NCI-H1417 treated with DMSO at 0.1 percent for 48 hours (cell line): ENCODE measurements at regions not wholly inside any gene's neighbourhood (a gene's known extent, or its start where the extent isn't known, plus 50 kb on each side); places are given as distances from the start of the nearest gene placed in this dataset.
"Not testable (repeated sequence)": the region's sequence is repeated elsewhere in the genome, so short reads cannot be mapped to it uniquely, and the experiment has no call there.

ENCODE experiments used
- DNase-seq: peaks from one replicate; lab custom pipeline; 2025; lab: John Stamatoyannopoulos, UW

DNA sequence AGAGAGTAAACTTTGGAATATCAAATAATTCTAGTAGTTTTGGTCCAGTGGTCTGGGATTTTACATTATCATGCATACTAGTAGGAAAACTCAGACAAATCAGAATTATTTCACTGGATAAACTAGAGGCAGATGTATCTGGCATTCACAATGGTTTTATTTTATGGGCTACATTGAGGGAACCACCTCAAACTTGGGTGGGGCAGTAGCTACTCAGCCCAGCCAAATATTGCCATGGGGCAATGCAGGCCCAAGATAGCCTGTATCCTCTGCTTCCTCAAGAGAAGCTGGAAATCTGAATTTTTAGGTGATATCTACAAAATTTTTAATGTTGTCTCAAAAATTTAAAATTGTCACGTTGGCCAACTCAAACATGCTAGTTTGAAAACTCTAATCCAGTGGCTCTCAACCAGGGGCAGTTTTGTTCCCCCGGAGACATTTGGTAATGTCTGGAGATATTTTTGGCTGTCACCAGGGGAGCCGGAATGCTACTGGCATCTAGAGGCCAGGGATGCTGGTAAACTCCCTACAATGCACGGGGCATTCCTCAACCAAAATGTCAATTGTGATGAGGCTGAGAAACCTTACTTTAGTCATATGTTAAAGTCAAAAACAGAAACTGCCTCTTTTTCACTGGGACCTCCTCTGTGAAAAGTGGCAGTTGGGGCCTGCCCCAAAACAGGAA lies 172.8 kb upstream of the SPRED2 start:
- DNase-seq: no peak

DNA sequence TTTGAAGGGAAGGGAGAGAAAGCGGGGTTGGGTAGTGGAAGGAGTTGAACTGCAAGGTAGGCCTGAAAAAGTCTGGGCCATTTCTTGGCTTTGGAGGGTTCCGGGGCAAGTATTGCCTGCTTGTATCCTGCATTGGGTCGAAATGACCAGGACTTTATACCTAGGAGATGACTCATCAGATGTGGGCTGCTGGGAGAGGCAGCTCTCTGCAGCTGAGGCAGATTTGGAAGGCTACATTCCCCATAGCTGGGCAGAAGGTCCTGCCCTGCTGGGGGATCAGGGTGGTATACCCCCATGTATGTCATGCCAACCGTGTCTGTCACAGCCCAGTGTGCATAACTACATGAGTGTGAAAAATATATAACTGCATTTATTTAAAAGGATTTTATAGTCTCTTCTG lies 171.8 kb upstream of the SPRED2 start:
- DNase-seq: no peak

DNA sequence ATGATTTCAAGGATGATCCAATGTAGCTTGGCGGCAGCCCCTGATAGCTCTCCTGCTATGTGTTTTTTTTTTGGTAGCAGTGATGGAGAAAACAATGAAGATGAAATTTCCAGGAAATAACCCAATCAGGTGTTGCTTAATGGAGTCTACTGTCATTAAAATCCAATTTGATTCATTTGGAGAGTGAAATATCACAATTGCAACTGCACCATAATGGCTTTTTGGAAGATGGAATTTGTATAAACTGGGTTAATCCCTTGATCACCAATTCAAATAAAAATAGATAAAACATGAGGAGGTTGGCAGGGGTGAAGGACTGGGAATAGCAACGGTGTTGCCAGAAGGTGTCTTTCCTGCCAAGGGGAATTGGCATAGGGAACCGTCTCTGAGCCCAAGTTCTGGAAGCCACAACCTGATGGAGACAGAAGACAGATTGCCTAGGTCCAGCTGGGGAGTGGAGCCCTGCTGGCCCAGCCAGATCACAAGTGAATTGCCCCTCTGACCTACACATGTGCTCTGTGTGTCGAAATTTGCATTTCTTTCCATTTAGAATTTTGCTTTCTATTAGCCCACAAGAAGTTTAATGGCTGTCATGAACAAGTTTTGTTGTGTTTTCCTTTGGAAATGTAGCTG lies 170.3 kb upstream of the SPRED2 start:
- DNase-seq: no peak

DNA sequence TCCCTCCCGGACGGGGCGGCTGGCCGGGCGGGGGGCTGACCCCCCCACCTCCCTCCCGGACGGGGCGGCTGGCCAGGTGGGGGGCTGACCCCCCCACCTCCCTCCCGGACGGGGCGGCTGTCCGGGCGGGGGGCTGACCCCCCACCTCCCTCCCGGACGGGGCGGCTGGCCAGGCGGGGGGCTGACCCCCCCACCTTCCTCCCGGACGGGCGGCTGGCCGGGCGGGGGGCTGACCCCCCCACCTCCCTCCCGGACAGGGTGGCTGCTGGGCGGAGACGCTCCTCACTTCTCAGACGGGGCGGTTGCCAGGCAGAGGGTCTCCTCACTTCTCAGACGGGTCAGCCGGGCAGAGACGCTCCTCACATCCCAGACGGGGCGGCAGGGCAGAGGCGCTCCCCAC lies 168.5 kb upstream of the SPRED2 start:
- not testable (repeated sequence) for DNase-seq

DNA sequence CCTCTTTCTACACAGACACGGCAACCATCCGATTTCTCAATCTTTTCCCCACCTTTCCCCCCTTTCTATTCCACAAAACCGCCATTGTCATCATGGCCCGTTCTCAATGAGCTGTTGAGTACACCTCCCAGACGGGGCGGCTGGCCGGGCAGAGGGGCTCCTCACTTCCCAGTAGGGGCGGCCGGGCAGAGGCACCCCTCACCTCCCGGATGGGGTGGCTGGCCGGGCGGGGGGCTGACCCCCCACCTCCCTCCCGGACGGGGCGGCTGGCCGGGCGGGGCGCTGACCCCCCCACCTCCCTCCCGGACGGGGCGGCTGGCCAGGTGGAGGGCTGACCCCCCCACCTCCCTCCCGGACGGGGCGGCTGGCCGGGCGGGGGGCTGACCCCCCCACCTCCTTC lies 168.0 kb upstream of the SPRED2 start:
- not testable (repeated sequence) for DNase-seq

DNA sequence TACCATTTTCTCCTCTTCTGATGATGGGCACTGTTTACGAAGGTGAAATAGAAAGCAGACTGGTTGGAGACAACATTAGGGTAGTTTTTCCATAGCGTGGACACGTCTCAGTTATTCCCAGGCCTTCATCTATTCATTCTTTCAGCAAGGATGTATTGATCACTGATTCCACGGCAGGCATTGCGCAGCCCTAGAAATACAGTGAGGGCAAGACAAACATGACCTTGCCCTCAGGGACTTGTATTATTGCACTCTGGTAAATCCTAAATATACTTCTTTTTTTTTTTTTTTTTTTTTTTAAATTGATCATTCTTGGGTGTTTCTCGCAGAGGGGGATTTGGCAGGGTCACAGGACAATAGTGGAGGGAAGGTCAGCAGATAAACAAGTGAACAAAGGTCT lies 167.3 kb upstream of the SPRED2 start:
- DNase-seq: no peak

DNA sequence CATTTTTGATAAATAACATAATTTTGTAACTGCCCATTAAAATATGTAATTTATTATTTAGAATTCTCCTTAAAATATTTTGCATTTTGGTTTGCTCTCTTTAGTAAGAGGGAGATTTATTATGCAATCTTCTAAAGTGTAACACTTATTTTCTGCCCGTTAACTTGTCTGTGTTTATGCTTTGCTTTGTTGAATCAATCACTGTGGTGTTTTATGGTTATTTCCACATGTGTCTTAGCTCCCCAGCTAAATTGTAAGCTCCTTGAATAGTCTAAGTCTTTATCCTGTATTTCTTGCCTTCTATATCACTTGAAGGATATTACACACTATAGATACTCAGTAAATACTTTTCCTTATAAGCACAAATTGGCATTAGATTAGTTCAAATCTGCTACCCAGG lies 166.6 kb upstream of the SPRED2 start:
- no peak for DNase-seq

DNA sequence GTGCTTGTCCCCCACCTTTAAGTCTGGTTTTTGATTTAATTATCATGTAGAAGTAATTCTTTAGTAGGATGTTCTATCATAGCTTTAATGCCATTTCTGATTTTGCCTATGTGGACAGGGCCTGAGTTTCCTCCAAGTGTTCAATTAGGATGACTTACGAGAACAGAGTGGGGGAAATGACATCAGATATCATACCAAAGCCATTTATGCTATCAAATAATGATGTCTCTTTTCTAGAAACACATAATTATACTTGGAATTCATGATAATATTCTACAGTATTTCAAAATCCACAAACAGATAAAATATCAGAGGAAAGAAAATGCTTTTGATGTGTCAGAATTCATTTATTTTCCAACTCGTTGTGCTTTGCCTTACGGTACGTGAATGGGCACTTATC lies 165.9 kb upstream of the SPRED2 start:
- DNase-seq: no peak

DNA sequence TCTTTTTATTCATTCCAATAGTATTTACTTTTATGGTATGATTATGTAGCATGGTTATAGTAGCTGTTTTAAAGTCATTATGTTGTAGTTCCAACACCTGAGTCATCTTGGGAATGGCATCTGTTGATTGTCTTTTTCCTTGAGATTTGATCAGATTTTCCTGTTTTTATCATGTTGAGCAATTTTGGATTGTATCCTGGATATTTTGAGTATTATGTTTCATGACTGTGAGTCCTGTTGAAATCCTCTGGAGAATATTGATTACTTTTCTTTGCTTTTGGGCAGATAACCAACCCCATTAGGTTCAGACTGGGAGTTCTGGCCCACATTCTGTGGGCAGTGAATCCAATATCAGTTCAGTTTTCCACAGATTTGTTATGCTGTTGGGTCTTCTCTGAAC lies 163.2 kb upstream of the SPRED2 start:
- DNase-seq: no peak

DNA sequence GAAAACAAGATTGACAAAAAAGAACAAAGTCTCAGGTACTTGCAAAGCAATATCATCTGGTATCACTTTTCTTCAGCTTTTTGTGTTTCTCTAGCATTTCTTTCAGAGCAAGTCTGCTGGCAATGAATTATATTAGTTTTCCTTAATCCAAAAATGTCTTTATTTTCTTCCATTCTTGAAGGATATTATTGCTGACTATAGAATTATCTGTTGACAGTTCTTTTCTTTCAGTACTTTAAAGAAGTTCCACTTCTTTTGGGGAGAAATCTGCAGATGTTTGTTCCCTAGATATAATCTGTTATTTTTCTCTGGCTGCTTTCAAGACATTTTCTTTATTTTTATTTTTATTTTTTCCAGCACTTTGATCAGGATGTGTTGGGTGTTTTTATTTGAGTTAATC lies 161.8 kb upstream of the SPRED2 start:
- DNase-seq: no peak

DNA sequence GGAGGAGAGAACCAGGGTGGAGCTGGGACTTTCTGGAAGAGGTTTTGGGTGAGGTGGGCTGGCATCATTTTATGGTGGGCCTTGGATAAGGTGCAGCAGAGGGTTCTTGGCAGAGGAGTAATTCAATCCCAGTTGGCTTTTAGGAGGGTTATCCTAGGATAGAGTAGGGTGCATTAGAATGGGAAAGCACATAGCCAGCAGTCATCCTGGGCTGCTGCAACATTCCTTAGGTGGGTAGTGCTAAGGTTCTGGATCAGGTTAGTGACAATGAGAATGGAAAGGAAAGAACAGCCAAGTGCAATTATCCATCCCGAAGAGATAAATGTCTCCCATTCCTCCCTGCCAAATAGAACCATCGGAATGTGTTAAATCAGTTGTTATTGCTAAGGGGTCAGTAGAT lies 157.3 kb upstream of the SPRED2 start:
- no peak for DNase-seq

DNA sequence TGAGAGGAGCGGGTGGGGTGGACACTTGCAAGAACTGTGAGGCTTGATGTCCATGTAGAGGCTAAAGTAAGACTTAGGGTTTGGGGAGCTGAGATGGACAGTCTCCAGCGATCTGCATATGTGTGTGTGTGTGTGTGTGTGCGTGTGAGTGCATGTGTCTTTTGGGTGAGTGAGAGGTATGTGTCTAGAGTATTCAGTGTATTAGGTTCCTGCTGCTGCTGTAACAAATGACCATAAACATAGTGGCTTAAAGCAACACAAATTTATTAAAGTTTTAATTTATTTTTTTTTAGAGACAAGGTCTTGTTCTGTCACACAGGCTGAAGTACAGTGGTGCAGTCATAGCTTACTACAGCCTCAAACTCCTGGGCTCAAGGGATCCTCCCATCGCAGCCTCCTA lies 155.4 kb upstream of the SPRED2 start:
- no peak for DNase-seq

DNA sequence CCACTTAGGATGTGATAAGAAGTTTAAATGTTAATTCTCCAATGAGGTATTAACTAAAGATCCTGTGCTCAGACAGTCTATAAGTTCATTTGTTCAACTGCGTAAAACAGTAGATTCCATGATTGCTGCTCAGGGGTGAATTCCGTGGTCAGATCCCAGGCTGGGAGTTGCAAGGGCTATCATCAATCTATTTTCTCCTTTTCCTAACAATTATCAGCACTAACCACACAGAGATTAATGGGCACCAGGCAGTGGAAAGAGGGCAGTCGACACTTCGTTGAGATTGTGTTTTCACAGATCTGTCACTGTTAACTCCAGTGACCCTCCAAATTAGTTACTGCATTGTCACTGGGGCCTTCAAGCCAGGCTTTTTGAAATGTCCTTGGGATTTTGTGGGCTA lies 154.1 kb upstream of the SPRED2 start:
- no peak for DNase-seq

DNA sequence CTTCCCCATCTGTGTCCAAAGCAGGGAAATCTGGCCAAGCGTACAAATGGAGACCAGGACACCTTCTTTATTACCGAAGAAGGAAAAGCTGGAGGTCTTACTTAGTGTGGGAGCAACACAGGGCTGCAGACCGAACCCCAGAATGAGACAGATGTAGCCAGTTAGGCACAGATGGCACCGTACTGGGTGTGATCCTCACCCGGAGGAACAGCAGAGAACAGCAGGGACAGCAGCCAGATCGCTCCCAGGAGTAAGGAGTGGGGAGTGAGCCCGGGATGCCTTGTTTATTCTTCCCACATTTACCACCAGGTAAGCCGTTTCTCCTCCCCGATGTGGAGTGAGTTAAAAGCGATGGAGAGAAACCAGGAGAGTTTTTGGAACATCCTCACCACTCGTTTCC lies 150.7 kb upstream of the SPRED2 start:
- DNase-seq: no peak

DNA sequence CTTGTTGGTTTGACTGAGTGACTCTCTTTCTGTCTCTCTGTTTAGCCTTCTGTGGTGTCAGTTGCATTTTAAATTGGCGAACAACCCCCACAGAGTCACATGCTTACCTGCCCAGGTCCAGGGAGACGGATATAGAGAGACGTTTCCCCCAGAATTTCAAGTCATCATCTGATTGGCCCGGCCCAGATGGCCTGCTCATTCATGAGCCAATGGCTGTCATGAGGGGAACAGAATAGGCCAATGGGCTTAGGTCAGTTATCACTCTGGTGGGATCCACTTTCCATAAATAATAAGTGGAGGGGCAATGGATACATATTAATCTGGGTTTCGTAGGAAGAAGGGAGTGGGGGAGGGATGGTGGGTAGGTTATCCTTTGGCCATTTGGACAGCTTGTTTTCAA lies 150.0 kb upstream of the SPRED2 start:
- DNase-seq: no peak

DNA sequence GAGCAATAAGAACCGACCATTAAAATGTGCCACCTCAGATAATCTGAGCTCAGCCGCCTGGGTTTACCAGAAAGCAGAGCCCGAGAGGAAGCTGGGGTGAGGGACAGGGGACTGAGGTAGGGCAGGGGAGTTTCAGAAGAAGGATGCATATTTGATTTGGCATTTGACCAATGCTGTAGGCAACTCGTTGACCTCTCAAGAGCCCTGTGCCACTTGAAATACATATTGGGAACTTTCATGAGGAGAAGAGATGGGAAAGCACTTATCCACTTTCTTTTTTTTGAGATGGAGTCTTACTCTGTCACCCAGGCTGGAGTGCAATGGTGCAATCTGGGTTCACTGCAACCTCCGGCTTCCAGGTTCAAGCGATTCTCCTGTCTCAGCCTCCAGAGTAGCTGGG lies 148.4 kb upstream of the SPRED2 start:
- no peak for DNase-seq

DNA sequence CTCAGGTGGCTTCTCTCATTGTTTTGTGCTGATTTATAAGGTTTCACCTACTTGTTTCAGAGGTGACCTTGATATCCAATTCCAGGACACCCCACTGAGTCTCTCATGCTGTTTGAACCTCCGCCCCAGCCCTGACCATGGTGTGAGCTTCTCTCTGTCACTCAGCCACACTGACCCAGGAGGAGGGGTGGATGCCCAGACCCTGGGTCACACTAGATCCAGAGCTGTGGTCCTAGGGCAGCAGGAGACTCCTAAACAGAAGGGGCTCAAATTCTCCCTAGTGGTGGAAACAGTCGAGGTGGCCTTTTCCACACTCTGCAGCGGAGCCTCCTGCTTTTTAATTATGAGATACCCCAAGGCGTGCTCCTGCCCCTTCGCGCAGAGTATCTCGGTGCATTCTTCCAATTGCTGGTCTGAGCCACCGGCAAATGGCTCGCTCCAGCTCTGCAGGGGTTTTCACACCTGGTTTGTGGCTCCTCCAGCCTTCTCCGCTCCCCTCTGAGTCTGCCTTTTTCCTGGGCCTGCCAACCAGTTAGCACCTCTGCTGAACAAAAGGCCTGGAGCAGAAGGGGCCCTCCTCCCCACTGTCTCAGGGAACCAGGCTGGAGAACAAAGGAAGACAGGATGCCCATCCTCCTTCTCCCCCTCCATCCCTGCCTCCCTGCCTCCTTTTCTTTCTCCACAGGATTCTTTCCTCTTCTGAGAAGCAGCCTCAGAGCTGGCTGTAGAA lies 147.3 kb upstream of the SPRED2 start:
- DNase-seq: no peak

DNA sequence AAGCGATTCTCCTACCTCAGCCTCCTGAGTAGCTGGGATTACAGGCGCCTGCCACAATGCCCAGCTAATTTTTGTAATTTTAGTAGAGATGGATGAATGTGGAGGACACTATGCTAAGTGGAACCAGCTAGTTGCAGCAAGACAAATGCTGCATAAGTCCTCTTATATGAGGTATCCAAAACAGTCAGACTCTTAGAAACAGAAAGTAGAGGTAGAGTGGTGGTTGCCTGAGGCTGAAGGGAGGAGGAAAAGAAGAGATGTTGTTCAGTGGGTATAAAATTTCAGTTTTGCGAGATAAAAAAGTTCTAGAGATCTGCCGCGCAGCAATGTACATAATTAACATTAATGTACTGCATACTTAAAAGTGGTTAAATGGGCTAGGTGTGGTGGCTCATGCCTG lies 145.3 kb upstream of the SPRED2 start:
- DNase-seq: no peak

DNA sequence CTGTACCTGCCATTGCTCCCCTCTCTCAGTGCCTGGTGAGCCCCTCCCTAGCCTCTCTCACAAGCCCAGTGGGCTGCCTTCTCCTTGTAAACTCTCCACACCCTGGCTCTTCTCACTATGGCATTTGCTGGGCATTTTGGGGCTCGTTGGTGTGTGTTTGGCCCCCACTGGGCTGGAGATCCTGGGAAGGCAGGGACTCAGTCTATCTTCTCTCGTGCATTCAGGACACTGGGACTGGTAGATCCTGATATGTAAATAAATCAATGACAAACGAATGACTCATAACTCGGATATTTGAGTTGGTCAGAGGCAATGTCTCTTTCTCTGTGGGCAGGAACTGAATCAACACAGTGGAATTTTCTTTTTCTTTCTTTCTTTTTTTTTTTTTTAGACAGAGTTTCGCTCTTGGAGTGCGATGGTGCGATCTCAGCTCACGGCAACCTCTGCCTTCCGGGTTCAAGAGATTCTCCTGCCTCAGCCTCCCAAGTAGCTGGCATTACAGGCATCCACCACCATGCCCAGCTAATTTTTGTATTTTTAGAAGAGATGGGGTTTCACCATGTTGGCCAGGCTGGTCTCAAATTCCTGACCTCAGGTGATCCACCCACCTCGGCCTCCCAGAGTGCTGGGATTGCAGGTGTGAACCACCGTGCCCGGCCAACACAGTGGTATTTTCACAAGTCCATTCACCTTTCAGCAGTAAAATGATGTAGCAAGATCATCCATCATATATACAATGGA lies 144.6 kb upstream of the SPRED2 start:
- no peak for DNase-seq

DNA sequence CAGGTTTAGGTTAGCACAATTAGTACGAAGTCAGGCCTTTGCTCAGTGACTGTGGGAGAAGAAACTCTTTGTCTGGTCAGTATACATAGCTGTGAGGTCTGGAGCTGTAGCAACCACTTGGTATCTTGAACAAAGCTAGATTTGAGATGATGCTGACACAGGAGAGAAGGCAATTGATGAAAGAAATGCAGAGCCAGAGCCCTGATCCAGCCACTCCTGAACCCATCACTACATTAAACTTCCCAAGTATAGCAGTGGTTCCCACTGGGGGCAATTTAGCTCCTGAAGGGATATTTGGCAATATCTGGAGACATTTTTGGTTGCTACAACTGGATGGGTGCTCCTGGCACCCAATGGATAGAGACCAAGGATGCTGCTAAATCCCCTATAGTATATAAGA lies 143.9 kb upstream of the SPRED2 start:
- DNase-seq: no peak

DNA sequence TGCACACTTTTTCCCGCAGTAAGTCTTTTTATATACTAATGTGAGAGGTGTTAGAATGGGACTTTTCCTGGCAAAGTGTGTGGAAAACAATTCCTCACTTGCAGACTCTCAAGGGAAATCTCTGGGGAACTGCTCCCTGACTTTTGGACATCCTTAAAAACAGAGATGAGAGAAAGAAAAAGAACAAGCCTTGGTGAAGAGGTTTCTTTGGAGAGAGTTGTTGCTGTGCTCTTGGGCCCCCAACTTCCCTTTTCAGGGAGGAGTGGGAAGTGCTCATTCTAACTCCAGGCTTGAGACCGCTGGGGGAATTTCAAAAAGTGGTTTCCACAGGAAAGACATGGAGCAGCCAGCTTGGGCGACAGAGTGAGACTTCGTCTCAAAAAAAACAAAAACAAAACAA lies 142.6 kb upstream of the SPRED2 start:
- DNase-seq: no peak

DNA sequence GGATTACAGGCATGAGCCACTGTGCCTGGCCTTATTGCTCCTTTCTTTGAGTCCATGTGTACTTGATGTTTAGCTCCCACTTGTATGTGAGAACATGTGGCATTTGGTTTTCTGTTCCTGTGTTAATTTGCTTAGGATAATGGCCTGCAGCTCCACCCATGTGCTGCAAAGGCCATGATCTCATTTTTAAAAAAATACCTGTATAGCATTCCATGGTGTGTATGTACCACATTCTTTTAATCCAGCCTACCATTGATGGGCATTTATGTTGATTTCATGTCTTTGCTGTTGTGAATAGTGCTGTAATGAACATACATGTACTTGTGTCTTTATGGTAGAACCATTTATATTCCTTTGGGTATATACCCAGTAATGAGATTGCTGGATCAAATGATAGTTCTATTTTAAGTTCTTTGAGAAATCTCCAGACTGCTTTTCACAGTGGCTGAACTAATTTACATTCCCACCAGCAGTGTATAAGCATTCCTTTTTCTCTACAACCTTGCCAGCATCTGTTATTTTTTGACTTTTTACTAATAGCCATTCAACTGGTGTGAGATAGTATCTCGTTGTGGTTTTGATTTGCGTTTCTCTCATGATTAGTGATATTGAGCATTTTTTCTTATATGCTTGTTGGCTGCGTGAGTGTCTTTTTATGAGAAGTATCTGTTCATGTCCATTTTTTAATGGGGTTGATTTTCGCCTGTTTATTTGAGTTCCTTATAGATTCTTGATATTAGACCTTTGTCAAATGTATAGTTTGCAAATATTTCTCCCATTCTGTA lies 136.4 kb upstream of the SPRED2 start:
- DNase-seq: not testable (repeated sequence)
